ENCODE measurements at regions not wholly inside any gene's neighbourhood (a gene's known extent, or its start where the extent isn't known, plus 50 kb on each side); places are given as distances from the start of the nearest gene placed in this dataset.

DNA sequence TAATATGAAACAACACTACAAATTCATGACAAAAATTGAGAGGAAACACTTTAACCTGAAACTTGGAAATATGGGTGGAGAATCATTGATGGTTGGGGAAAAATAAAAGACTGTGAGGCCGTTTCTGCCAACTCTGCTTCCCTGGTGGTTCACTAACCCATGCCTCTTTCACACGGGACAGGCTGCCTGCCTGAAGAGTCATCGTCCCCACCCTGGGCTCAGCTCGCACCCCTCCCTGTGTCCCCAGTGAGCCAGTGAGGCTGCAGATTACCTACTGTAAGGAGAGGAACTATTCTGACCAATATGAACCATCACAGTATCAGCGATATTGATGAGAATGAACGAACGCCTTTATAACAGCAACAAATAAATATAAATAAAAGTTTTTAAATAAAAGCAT is 357.8 kb upstream of the CDH20 start:
- no peaks in the 10 kb centered on the region for H3K4me1 ChIP-seq (ENCODE audit: low read depth)
- intact Hi-C loops (cut with DNase I, micrococcal nuclease), result no loop called here
- no peak overlapping the region for H3K4me3 ChIP-seq
- H3K9me3 ChIP-seq, result no peaks in the 10 kb centered on the region
- no peaks in the 10 kb centered on the region for H3K36me3 ChIP-seq (ENCODE audit: low read depth)
- ATAC-seq (no peak), DNase-seq (no peak)
- TF ChIP-seq, protein P1, sequence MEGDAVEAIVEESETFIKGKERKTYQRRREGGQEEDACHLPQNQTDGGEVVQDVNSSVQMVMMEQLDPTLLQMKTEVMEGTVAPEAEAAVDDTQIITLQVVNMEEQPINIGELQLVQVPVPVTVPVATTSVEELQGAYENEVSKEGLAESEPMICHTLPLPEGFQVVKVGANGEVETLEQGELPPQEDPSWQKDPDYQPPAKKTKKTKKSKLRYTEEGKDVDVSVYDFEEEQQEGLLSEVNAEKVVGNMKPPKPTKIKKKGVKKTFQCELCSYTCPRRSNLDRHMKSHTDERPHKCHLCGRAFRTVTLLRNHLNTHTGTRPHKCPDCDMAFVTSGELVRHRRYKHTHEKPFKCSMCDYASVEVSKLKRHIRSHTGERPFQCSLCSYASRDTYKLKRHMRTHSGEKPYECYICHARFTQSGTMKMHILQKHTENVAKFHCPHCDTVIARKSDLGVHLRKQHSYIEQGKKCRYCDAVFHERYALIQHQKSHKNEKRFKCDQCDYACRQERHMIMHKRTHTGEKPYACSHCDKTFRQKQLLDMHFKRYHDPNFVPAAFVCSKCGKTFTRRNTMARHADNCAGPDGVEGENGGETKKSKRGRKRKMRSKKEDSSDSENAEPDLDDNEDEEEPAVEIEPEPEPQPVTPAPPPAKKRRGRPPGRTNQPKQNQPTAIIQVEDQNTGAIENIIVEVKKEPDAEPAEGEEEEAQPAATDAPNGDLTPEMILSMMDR (IDR thresholded peaks at IDR 0.05), result no peak

- Histone ChIP-seq H3K36me3 (ENCODE audit: low read depth) (no peaks in the 10 kb centered on the region), H3K4me3 (no peak overlapping the region), H3K4me1 (ENCODE audit: low read depth) (no peaks in the 10 kb centered on the region), H3K9me3 (no peaks in the 10 kb centered on the region)
- DNase-seq, result no peak
- TF ChIP-seq, protein P1 (IDR thresholded peaks at IDR 0.05), result no peak
- intact Hi-C loops (cut with DNase I, micrococcal nuclease), result no loop called here
- no peak for ATAC-seq
Measured at GRCh38 chr18:60976976-60977375, 356.3 kb upstream of the CDH20 start.

- no peaks in the 10 kb centered on the region for H3K9me3 ChIP-seq
- H3K36me3 ChIP-seq (ENCODE audit: low read depth), result no peaks in the 10 kb centered on the region
- intact Hi-C loops (cut with DNase I, micrococcal nuclease), result no loop called here
- ATAC-seq, result no peak
- TF ChIP-seq, protein P1 (IDR thresholded peaks at IDR 0.05), result no peak
- H3K4me1 ChIP-seq (ENCODE audit: low read depth), result no peaks in the 10 kb centered on the region
- no peak overlapping the region for H3K4me3 ChIP-seq
- DNase-seq, result no peak
Measured at GRCh38 chr18:60978338-60978737, 354.9 kb upstream of the CDH20 start.

DNA sequence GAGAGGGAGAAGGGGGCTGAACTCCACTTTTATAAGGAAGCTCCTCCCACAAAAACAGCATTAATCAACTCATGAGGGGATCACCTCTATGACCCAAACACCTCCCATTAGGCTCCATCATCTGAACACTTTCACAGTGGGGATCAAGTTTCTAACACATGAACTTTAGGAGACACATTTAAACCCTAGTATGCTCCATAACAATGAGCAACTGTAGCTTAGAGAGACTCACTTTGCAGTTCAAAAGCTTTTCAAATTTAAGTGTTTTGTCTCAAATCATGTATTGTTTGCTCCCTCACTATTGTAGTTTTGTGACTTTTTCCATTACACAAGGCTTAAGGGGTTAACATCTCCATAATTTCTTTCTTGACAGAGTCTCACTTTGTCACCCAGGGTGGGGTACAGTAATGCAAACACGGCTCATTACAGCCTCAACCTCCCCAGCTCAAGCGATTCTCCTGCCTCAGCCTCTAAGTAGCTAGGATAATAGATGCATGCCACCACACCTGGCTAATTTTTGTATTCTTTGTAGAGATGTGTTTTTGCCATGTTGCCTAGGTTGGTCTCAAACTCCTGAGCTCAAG is 352.7 kb upstream of the CDH20 start:
- no peaks in the 10 kb centered on the region for H3K9me3 ChIP-seq
- ATAC-seq (no peak), DNase-seq (no peak)
- H3K4me3 ChIP-seq, result no peak overlapping the region
- no peaks in the 10 kb centered on the region for H3K4me1 ChIP-seq (ENCODE audit: low read depth)
- no peaks in the 10 kb centered on the region for H3K36me3 ChIP-seq (ENCODE audit: low read depth)
- TF ChIP-seq, protein P1 (IDR thresholded peaks at IDR 0.05), result no peak
- intact Hi-C loops (cut with DNase I, micrococcal nuclease), result no loop called here

- ATAC-seq (no peak), DNase-seq (no peak)
- Histone ChIP-seq H3K4me3 (no peak overlapping the region), H3K9me3 (no peaks in the 10 kb centered on the region), H3K4me1 (ENCODE audit: low read depth) (no peaks in the 10 kb centered on the region), H3K36me3 (ENCODE audit: low read depth) (no peaks in the 10 kb centered on the region)
- TF ChIP-seq, protein P1 (IDR thresholded peaks at IDR 0.05), result no peak
- intact Hi-C loops (cut with DNase I, micrococcal nuclease), result no loop called here
Measured at GRCh38 chr18:60981682-60982328, 351.4 kb upstream of the CDH20 start.

Measured in mucosa of descending colon (tissue), 3 donors.